ENCODE measurements at regions not wholly inside any gene's neighbourhood (a gene's known extent, or its start where the extent isn't known, plus 50 kb on each side); places are given as distances from the start of the nearest gene placed in this dataset.

DNA sequence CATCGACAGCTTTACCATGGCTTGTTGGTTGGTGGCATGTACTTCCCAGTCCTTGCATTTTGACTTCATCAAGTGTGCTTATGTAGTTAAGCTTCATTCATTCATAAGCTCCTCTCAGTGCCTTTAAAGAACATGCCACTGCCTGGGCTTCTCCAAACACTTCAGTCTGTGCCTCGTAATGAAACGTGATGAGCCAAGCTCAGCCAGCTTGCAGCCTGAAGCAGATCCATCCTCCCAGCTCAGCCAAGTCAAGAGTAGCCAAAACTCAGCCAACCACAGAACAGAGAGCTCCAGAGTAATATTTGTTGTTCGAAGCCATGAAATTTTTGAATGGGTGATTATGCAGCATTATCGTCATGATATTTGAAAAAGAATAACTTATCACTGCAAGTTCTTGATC lies 989.7 kb downstream of the EFNB2 start:
- no peak for DNase-seq (ENCODE audit: extremely low spot score)
- intact Hi-C loops (cut with DNase I): no loop called here
- Histone ChIP-seq H3K27ac (replicated peaks in 1 of 4) (no peak overlapping the region), H3K9me3 (no peaks in the 10 kb centered on the region), H3K36me3 (no peaks in the 10 kb centered on the region), H3K4me1 (no peaks in the 10 kb centered on the region), H3K27me3 (no peaks in the 10 kb centered on the region), H3K4me3 (no peak overlapping the region)
- 63% methylated on average over 5 of the region's 5 CpGs for WGBS
- TF ChIP-seq, protein P1, sequence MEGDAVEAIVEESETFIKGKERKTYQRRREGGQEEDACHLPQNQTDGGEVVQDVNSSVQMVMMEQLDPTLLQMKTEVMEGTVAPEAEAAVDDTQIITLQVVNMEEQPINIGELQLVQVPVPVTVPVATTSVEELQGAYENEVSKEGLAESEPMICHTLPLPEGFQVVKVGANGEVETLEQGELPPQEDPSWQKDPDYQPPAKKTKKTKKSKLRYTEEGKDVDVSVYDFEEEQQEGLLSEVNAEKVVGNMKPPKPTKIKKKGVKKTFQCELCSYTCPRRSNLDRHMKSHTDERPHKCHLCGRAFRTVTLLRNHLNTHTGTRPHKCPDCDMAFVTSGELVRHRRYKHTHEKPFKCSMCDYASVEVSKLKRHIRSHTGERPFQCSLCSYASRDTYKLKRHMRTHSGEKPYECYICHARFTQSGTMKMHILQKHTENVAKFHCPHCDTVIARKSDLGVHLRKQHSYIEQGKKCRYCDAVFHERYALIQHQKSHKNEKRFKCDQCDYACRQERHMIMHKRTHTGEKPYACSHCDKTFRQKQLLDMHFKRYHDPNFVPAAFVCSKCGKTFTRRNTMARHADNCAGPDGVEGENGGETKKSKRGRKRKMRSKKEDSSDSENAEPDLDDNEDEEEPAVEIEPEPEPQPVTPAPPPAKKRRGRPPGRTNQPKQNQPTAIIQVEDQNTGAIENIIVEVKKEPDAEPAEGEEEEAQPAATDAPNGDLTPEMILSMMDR (IDR thresholded peaks at IDR 0.05): no peak
- no peak for TF ChIP-seq POLR2AphosphoS5 (IDR thresholded peaks at IDR 0.05)
- no peak for TF ChIP-seq EP300 (IDR thresholded peaks at IDR 0.05)
- no peak for TF ChIP-seq POLR2A (IDR thresholded peaks at IDR 0.05; ENCODE audit: low read depth)

DNA sequence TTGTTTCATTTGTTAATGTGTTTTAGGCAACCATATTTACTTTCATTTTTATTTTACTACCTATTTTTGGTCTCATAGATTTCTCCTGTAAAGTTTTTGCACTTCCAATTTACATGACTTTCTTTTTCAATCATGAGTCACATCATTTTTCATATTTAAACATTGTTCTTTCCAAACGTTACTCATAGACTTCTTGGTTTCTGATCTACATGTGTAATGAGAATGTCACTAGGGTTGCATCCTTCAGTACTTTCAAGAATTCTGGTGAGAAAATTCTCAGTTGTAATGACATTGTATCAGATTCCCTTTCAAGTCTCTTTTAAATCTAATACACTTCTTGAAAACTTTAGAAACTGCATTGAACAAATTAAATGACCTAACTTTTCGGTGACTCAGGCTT lies 991.7 kb downstream of the EFNB2 start:
- WGBS: 77% methylated on average over 2 of the region's 2 CpGs
- no peak overlapping the region for H3K4me3 ChIP-seq
- H3K9me3 ChIP-seq: no peaks in the 10 kb centered on the region
- no peaks in the 10 kb centered on the region for H3K4me1 ChIP-seq
- H3K27ac ChIP-seq (replicated peaks in 1 of 4): no peak overlapping the region
- intact Hi-C loops (cut with DNase I): no loop called here
- TF ChIP-seq POLR2A (IDR thresholded peaks at IDR 0.05; ENCODE audit: low read depth) (no peak), EP300 (IDR thresholded peaks at IDR 0.05) (no peak), POLR2AphosphoS5 (IDR thresholded peaks at IDR 0.05) (no peak)
- TF ChIP-seq, protein P1 (IDR thresholded peaks at IDR 0.05): no peak
- H3K36me3 ChIP-seq: no peaks in the 10 kb centered on the region
- H3K27me3 ChIP-seq: no peaks in the 10 kb centered on the region
- no peak for DNase-seq (ENCODE audit: extremely low spot score)

DNA sequence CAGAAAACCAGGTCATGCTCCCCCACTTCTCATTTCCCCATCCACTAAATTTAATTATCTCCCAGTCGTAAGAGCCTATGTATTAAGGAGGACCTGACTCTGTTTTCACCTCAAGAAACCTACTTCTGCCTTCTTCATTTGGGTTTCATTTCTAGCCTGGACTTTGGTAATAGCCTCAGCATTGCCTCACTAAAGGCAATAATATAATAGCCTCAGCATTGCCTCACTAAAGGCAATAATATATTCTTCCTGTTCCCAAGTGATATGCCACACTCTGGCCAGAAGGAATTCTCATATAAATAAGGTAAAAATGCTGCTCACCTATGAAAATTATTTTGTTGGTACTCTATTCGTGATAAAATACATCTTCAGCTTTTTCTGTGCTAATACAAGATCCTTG lies 993.9 kb downstream of the EFNB2 start:
- no peak for DNase-seq (ENCODE audit: extremely low spot score)
- Histone ChIP-seq H3K36me3 (no peaks in the 10 kb centered on the region), H3K27ac (replicated peaks in 1 of 4) (no peak overlapping the region), H3K27me3 (no peaks in the 10 kb centered on the region), H3K4me1 (no peaks in the 10 kb centered on the region), H3K4me3 (no peak overlapping the region), H3K9me3 (no peaks in the 10 kb centered on the region)
- TF ChIP-seq, protein P1 (IDR thresholded peaks at IDR 0.05): no peak
- no peak for TF ChIP-seq POLR2A (IDR thresholded peaks at IDR 0.05; ENCODE audit: low read depth)
- no peak for TF ChIP-seq EP300 (IDR thresholded peaks at IDR 0.05)
- no peak for TF ChIP-seq POLR2AphosphoS5 (IDR thresholded peaks at IDR 0.05)
- 93% methylated on average over 2 of the region's 2 CpGs for WGBS
- intact Hi-C loops (cut with DNase I): no loop called here

DNA sequence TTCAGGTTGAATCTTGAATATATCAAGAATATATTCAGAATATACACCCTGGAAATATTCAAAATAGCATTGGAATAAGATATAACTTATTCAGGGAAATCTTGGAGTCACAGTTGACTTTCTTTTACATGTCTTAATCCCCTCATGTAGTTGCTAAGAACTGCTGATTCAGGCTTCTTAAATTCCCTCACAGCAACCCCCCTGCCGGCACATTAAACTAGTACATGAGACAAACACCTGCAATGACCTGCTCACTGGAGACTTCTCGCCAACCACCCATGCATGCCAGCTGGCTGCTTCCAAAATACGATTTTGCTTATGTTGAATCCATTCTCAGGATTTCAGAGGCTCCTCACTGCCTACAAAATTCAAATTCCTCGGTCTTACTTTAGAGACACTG lies 997.1 kb downstream of the EFNB2 start:
- DNase-seq (ENCODE audit: extremely low spot score): no peak
- intact Hi-C loops (cut with DNase I): no loop called here
- Histone ChIP-seq H3K27me3 (no peaks in the 10 kb centered on the region), H3K4me1 (no peaks in the 10 kb centered on the region), H3K36me3 (no peaks in the 10 kb centered on the region), H3K9me3 (no peaks in the 10 kb centered on the region), H3K4me3 (no peak overlapping the region), H3K27ac (replicated peaks in 1 of 4) (no peak overlapping the region)
- TF ChIP-seq EP300 (IDR thresholded peaks at IDR 0.05) (no peak), POLR2AphosphoS5 (IDR thresholded peaks at IDR 0.05) (no peak), POLR2A (IDR thresholded peaks at IDR 0.05; ENCODE audit: low read depth) (no peak)
- TF ChIP-seq, protein P1 (IDR thresholded peaks at IDR 0.05): no peak
- 83% methylated on average over 4 of the region's 4 CpGs for WGBS

- TF ChIP-seq, protein P1 (IDR thresholded peaks at IDR 0.05): no peak
- no peak for TF ChIP-seq EP300 (IDR thresholded peaks at IDR 0.05)
- no peak for TF ChIP-seq POLR2AphosphoS5 (IDR thresholded peaks at IDR 0.05)
- TF ChIP-seq POLR2A (IDR thresholded peaks at IDR 0.05; ENCODE audit: low read depth): no peak
- Histone ChIP-seq H3K4me1 (no peaks in the 10 kb centered on the region), H3K4me3 (no peak overlapping the region), H3K9me3 (no peaks in the 10 kb centered on the region), H3K27ac (replicated peaks in 1 of 4) (no peak overlapping the region), H3K27me3 (no peaks in the 10 kb centered on the region), H3K36me3 (no peaks in the 10 kb centered on the region)
- intact Hi-C loops (cut with DNase I): no loop called here
- no peak for DNase-seq (ENCODE audit: extremely low spot score)
- WGBS: 71% methylated on average over 7 of the region's 7 CpGs
Observed at GRCh38 chr13:105537113-105537512, 998.3 kb downstream of the EFNB2 start.

Measured in esophagus muscularis mucosa (tissue), 4 donors.